UCSD-AML1 (cell line): ENCODE measurements at regions not wholly inside any gene's neighbourhood (a gene's known extent, or its start where the extent isn't known, plus 50 kb on each side); places are given as distances from the start of the nearest gene placed in this dataset.
"Not testable (repeated sequence)": the region's sequence is repeated elsewhere in the genome, so short reads cannot be mapped to it uniquely, and the experiment has no call there.

ENCODE experiments used
- DNase-seq: peaks from one replicate; lab custom pipeline; 2025; ENCODE audit not compliant: unreplicated experiment; lab: John Stamatoyannopoulos, UW

- not testable (repeated sequence) for DNase-seq
Measured at GRCh38 chr16:60605652-60606051, 1430.6 kb downstream of the CDH8 start.

- DNase-seq, result no peak
Measured at GRCh38 chr16:60605176-60605575, 1431.1 kb downstream of the CDH8 start.

DNA sequence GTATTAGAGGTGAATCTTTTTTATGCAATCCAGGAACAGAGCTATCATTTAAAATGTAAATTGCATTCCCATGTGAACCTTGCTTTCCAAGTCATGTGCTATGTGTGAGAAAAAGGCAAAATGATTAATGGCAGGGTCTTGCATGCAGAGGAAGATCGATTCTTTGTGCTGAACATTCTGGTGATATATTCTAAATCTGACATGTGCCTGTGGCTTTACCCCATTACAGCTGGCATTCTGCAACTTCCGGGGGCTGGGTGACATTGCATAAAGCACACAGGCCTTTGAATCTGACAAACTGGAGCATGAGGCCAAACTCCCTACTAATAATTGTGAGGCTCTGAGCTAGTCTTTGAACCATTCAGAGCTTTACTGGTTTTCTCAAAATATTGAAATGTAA, 1449.7 kb downstream of the CDH8 start:
- DNase-seq, result no peak

GRCh38 chr16:60582528-60582927, 1453.7 kb downstream of the CDH8 start:
- no peak for DNase-seq

DNA sequence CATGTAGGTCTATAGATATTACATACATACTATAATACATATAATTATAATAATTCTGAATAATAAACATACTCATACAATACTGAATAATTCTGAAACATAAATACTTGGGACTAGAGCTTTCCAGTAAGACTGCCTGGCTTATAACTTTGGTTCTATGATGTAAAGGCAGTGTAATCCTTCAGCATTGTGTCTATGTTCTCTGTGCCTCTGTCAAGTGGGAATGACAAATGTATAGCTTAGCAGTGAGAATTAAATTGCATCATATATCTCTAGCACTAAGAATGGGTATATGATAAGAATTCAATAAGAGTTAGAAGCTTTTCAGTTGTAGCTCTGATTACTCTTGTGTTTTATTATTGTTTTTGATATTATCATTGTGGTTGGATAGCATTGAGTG, 1469.3 kb downstream of the CDH8 start:
- no peak for DNase-seq

DNA sequence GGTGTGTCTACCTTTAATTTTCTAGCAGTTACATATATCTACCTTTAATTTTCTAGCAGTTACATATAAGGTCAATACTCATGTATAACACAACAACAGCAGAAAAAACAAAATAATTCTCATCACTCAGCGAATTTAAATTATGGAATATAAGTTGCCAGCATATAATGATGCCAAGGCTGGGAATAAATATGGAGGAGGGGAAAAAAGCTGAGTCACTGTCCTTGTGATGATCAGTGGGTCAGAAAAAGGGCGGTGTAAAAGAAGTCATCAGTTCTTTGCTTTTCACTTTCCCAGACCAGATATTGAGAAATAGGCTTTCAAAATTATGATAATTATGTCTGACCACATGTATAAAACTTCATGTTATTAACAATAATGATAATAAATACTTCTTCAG, 1471.7 kb downstream of the CDH8 start:
- DNase-seq, result no peak

DNA sequence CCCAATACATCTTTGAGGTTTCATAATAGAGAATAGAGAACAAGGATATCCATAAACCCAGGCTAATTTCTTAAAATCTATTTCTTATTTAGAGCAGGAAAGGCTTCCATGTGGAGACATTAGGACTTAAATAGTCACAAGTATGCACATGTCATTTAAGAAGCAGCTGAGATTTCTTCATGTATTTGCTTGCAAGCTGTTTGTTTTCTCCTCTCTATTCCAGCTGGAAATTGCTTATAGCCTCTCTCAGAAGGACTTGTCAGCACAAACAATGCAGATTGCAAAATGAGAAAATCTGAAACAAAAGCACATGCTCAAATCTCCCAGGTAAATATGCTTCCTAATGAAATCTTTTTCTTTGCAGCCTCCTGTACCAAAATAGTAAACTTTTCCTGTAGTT, 1473.1 kb downstream of the CDH8 start:
- DNase-seq, result no peak

DNA sequence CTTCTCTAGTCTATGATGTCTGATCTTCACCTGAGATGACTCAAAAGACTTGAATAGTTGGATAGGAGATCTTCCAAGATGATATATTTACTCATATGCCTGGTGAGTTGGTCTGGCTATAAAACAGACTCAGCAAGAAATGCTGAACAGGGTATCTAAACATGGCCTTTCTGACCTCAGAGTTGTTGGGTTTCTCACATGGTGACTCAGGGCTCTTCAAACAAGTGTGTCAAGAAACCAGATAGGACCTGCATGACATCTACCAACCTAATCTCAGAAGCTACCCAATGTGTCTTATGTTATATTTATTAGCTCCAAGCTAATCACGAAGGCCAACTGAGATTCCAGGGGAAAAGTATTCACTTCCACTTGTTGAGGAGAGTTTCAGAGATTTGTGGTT, 1477.3 kb downstream of the CDH8 start:
- DNase-seq, result no peak

DNA sequence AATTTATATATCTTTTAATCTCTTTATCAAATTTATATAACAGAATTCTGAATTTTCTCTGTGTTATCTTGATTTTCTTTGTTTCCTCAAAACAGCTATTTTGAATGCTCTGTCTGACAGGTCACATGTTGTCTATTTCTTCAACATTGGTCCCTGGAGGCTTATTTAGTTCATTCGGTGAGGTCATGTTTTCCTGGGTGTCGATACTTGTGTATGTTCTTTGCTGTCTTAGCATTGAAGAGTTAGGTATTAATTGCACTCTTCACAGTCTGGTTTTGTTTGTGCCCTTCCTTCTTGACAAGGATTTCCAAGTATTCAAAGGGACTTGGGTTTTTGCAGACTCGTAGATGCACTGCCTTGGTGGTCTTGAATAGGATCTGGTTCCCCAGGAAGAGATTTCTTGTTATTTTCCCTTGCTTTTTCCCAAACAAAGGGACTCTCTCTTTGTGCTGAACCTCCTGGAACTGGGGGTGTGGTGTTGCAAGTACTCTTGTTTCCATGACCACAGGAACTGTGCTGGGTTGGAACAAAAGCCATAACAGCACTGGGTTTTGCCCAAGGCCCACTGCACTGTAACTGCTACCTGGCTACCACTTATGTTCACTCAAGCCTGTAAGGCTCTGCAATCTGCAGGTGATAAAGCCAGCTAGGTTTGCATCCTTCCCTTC, 1483.0 kb downstream of the CDH8 start:
- DNase-seq, result no peak

DNA sequence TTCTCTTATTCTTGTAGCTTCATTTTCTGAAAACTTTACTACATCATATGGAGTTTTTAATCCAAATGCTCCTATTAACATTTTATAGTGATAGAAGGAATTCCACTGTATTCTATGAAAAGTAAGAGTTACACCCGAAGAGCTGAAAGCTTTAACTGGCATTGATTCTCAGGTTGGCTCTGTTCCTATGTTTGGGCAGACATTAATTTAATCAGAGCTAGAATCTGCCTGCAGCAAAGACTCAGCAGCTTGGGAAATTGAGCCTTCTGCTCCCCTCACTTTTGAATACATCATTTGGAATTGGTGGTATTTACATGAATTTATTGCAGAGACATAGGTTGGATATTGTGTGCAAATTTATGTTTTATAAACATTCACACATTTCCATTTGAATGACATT, 1494.7 kb downstream of the CDH8 start:
- no peak for DNase-seq

DNA sequence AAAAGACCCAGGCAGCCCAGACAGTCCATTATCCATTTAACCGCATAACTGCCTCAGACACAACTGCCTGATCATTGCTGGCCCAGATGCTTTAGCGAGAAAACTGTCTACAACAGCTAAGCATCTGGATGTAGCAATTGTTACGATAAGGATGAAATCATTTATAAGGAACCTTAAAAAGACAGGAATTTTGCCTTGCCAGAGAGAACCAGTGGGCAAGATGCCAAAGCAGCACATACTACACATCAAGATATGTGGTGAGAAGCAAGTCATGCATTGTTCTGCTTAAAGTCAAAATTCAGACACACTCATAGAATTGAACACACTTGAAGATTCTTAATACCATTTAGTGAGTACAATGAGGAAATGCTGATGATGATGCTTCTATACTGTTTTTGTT, 1525.3 kb downstream of the CDH8 start:
- DNase-seq, result no peak

DNA sequence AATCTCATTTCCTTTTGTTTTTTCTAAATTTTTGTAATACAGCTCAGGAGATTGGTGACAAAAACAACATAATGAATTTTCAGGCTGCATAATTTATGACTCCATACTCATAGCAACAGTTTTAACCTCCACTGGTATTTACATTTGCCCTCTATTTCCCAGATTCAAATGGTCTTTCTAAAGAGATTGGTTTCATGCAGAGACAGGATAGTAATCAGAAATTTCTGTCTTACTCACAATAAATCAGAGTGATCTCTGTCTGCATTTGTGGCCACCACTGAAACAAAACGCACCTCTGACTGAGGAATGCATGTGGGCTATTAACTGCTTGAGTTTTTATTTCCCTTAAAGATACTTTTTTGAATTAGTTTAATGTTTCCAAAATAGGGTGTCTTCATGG, 1526.0 kb downstream of the CDH8 start:
- no peak for DNase-seq

DNA sequence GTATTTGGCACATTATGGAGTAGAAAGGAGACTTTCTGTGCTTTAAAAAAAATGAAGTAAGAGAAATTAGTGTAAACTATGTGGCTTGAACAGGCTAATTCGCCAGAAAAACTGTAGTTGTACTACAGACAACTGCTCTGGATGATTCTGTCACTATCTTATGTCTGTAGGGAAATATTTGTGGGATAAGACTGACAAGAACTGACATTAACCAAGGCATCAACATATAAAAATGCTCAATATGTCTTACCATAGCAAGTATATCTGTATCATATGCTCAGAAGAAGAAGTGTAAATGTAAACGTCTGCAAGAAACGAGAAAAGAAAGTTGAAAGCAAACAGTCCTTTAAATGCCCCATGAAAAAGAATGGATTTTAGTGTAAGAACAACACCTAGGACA, 1545.0 kb downstream of the CDH8 start:
- DNase-seq, result no peak

DNA sequence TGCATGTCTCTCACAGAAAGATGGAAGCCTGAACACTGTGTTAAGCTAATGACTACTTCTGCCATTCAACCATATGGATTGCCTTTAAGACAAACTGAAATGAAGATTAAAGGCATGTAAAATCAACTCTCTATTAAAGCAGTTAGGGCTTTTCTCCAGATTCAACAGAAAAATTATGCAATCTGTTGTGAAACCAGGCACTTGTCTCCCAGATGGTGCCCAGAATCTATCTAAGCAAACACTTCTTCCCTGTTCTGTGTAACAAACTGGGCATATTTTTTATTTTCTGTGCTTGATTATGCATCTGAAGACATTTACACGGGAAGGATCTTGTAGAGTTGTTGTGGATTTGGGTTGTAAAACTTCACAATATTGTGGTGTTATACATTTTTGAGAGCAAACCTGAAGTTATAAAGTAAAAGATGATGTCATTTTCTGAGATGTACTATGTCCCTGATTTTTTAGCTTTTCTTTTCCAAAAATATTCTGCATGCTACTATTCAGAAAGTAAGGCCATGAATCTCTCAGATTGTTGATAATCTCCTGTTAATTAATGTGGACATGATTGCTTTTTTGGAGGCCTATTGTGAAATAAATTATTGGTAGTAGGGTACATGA, 1550.3 kb downstream of the CDH8 start:
- DNase-seq, result no peak

DNA sequence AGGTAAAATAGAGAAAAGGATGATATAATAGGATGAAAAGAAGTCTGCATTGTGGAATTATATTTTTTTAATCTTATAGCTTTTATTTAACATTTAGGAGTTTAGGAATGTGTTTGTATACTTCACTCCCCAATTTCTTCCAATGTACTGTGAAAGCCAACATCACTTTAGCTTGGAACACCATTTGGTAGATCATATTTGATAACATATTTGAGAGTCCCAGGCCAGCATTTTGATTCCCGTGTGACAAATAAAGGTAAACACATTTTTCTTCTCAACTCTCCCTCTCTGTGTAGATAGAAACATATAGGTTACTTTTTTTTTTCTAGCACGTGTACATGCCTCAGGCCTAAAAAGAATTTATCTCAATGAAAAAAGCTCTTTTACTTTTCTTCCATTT, 1551.3 kb downstream of the CDH8 start:
- no peak for DNase-seq

DNA sequence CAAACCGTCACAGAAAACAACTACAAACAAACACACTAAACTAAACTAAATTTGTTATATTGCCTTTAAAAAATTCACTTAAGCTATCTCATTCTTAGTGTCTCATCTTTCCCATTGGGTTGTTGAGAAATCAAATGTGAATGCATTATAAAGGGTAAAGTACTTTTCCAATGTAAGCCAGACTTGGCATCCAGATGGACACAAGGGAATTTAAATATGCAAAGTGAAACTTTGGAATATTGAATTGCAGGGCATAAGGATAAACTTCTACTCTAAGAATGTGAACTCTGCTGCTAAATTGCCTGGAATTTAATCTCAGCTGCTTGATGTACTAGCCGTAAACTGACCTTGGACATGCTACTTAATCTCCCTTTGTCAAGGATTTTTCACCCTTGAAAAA, 1554.6 kb downstream of the CDH8 start:
- no peak for DNase-seq

DNA sequence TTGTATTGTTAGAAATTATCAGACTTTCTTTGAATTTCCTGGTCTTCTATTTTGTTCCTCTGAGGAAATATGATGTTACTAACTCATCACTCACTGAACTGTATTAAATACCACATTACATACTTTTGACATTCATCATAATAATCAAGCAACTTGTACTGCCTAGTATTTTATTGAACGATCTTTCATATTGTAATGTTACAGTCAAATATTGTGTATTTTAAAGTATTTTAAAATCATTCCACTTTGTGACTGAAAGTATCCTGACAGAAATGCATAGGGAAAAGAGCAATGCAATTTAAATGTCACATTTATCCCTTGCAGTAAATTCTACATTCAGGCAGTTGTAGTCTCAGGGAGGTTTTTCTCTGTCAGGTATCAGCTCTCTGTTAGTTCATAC, 1557.4 kb downstream of the CDH8 start:
- no peak for DNase-seq

- no peak for DNase-seq
Measured at GRCh38 chr16:60463986-60464385, 1572.3 kb downstream of the CDH8 start.

- DNase-seq, result no peak
Measured at GRCh38 chr16:60459463-60459862, 1576.8 kb downstream of the CDH8 start.

- DNase-seq, result no peak
Measured at GRCh38 chr16:60458255-60458654, 1578.0 kb downstream of the CDH8 start.

DNA sequence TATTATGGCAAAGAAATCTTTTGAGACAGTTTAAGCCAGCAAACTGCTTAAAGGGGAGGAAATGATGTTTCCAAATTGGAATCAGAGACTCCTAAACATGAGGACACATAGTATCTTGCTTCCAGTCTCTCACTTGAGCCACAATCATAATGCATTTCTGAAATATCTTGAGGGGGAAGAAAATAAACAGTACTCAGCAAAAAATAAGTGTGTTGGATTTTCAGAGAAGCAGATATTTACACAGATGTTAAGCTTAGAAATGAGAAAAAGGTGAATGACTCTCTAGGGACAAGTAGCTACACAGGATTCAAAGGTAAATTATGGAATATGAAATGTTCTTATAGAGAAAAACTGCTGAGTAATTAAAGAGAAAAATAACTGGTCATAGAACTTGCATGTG, 1583.6 kb downstream of the CDH8 start:
- DNase-seq, result no peak

DNA sequence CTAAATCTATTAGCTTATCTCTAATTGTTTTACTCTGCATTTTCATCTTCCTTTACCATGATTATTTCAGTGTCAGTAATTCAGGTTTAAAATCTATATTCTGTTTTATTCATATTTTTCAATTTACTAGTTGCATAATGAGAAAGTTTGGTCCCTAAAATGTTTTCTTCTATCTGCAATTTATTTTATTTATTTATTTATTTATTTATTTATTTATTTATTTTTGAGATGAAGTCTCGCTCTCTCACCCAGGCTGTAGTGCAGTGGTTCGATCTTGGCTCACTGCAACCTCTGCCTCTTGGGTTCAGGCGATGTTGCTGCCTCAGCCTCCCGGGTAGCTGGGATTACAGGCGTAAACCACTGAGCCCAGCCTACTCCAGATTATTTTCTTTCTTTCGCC, 1597.3 kb downstream of the CDH8 start:
- no peak for DNase-seq

DNA sequence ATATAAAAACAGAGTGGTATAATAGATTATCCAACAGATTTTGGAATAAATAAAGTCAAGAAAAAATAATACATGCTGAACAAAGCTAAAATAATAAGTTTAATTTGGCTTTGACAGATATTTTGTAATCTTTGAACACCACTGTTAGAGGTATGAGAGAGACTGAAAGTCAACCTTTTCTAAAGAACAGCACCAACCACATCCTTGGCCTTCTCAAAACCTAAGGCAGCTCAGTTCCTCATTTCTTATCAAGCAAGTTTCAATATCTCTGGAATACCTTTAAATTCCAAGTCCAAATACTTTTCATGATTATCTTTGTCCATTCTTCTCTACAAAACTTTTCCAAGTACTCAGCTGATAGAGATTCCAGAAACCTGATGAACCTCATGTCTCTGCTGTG, 1603.8 kb downstream of the CDH8 start:
- DNase-seq, result no peak
